HG02610 (cell line): ENCODE measurements at regions not wholly inside any gene's neighbourhood (a gene's known extent, or its start where the extent isn't known, plus 50 kb on each side); places are given as distances from the start of the nearest gene placed in this dataset.

ENCODE experiments used
- ATAC-seq: cut with Tn5 transposase; IDR thresholded peaks from one replicate; pipeline ENCODE4 v1.9.1; 2021; ENCODE audit warnings: mild to moderate bottlenecking, moderate library complexity; ENCODE audit not compliant: unreplicated experiment

DNA sequence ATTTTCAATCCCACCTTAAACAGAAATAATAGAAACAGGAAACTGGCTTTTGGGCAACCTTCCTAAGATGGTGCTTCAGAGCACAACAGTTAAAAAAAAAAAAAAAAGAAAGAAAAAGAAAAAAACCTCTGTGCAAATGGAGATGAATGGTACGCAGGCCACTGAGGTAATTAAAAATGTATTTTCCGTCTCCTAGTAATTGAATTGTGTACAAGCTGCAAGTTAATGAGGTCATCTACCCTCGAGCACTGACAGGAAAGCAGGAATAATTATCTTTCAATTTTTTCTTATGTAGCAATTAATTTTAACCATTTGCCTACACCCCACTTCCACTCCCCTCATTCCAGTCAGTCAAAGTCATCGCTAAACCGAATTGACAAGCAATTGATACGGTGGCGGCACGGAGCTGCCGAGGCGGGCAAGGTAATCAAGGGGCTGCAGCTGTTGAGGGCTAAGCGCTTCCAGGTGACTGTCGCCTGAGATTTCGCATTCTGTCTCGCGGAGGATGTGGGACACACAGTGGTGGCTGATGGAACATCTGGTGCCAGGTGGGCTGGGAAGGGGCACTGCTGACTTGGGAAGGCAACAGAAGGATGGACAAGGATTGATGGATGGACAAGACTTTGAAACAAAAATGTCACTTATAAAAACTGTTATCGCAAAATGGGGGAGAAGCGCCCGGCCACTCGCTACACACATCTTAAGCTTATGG lies 109.4 kb downstream of the RCN1 start:
- no peak for ATAC-seq

DNA sequence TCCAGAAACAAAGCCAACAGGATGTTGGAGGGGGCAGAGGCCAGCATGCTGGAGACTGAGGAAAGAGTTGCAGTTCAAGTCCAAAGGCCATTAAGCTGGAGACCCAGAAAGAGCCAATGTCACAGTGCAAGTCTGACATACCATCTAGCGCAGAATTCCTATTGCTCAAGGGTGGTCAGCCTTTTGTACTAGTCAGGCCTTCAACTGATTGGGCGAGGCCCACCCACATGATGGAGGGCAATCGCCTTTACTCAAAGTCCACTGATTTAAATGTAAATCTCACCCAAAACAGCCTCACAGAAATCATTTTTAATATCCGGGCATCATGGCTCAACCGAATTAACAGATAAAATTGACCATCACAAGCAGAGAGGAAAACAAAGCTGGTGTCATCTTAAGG lies 113.9 kb downstream of the RCN1 start:
- no peak for ATAC-seq

DNA sequence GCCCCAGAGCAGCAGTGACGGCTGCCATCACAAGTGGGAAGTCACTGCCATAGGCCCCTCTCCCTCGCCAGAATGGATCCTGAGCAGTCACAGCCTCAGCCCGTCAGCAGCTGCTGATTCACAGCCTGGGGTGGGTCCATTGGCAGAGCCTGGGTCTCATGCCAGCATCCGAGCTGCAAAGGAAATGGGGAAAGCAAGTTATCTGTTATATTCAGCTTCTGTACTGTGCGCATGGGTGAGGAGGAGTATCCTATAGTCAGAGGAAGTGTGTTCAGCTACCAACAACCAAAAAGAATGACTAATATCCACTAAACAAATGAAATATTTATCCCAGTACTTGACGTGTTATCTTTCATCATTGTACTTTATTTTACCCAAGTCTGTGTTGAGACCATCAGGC lies 119.7 kb downstream of the RCN1 start:
- ATAC-seq = no peak

DNA sequence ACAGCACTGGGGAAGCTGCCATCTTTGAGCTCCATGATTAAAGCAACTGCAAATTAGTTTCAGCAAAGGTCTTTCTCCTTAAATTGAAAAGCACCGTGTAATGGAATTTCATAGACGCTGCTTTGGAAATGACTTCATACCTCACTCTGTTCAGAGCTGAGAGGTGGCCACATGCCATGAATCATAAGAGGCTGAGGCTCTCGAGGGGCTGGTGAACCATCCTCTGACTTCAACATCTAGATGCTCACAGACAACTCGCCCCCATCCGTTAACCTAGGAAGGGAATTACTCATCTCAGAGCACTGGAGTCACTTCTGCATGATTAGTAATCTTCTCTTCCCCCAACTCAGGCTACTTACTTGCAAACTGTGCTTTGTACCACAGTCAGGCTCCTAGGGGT lies 122.3 kb downstream of the RCN1 start:
- ATAC-seq = peak; percentile 49

DNA sequence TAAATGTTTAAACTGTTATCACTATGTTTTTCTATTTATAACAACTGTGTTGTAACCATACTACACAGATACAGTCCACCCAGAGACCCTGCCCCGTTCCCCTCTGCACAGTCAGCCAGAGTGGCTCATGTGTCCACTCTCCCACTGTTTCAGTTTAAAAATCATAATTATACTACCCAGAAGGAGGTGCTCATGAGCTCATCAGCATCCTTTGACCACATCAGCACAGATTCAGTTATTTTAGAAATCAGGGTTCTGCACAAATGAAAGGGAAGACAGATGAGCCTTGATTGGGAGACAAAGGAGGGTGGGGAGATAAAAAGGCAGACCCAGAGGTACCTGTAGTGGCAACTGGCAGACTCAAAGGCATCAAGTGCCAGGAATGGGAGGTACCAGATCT lies 124.3 kb downstream of the RCN1 start:
- no peak for ATAC-seq

DNA sequence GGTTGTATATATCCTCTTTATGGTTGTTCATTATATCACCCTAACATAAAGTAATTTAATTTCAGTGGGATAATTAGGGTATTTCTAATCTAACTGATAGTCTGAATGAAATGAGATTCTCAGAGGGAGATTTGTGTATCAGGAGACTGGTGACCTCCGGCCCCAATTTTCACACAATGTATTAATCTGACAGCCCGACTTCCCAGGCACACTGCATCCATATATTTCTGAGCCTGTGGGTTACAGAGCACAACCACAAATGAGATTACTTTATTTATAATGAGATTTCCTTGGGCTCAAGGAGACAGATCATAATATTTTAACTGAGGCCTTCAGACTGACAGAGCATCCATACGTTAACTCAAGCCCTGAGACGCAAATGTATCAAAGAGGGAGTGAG lies 125.9 kb downstream of the RCN1 start:
- no peak for ATAC-seq

DNA sequence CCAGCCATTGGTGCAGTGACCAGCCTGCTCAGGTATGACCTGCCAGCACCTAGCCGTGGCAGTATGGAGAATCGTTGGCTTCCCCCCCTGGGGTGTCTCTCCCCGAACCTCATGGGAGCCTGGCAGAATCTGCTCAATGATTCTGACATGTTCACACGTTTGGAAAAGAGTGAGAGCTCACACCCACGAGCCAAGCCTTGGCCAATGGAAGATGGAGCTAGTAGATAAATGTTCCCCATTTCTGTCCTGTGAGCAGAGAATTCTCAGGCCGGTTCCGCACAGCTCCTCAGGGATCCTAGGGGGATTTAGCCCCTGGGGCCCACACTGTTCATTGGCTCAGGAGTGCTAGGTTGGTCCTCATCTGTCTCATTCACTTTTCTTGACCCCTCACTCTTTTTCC lies 128.4 kb downstream of the RCN1 start:
- no peak for ATAC-seq

DNA sequence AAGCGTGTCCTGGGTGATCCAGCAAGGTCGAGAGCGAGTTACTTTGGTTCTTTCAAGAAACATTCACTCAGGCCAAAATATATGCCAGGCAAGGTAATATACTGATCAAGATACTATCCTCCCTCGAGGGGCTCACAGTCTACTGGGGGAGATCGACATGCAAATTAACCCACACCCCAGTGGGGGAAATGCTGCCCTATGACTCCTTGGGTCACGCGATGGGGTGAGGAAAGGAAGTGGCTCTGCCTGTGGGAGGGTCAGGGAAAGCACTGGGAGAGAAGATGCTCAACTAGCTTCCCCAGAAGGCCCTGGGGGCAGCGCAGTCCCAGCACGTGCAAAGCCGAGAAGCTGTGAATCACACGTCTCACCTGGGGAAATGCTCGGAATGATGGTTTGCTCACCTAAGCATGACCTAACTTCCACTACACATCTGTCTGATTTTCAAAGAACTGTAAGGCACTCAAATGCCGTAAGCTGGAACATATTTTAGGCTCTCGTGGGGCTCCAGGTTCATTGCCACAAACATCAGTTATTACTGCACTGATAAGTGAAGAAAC lies 130.7 kb downstream of the RCN1 start:
- ATAC-seq = no peak

DNA sequence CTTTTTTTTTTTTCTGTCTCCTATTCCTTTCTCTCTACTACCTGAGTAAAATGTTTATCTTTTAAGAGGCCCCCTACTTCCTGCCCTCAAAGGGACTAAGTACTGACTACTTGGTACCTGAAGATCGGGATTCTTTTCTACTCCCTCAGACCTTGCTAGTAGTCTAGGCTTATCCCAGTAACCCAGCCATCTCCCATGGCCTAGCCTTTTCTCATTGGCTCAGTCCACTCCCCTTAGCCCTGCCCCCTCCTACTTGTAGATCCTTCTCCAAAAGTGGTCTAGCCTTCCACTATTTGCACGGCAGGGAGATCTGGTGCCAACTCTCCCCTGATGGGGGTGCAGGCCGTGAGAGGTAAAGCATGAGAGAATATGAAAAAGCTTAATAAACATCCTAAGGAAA lies 133.7 kb downstream of the RCN1 start:
- no peak for ATAC-seq

DNA sequence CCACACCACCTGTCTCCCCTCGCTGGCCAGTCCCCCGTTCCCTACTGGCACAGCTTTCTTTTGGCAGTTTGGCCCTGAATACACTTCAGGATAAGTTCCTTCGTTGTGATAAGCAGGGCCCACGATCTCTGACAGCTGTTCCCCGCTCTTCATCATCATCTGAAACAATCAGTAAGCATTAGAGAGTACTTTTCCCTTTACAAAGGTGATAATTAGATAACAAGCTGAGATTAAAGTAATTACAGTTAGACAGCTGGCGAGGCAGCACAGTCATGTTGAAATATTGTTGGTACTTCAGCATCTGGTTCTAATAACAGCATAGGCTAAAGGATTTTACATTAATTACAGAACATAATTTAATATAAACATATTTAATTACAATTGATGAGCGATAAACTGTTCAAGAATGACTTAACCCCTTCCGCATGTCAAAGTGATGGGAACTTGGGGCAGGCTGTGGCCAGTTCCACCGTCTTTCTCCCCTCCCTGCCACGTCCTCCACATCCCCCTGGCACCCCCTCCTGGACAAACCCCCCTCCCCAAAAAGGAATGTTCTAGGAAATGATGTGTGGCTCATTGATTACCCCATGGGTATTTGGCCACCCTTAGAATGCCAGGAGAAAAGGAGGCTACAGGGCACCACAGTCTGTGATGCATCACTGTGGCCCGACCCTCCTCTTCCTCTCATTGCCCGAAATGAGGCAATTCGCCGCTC lies 134.9 kb downstream of the RCN1 start:
- no peak for ATAC-seq

DNA sequence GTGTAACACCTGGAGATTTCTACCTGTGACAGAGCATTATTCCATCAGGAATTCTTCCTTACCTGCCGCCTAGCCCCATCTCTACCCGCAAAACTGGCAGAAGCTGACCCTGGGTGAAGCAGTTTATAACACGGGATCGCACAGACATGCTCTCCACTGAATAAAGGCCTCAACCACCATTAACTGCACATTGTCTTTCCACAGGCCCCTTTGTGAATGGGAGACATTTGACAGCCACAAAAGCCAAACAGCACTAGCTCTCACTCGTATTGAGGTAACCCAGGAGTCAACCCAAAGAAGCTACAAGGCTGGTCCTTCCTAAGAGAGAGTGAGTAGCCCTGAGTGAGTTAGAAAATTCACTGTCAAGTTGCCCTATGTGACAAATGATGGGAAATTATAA lies 135.6 kb downstream of the RCN1 start:
- ATAC-seq = no peak

DNA sequence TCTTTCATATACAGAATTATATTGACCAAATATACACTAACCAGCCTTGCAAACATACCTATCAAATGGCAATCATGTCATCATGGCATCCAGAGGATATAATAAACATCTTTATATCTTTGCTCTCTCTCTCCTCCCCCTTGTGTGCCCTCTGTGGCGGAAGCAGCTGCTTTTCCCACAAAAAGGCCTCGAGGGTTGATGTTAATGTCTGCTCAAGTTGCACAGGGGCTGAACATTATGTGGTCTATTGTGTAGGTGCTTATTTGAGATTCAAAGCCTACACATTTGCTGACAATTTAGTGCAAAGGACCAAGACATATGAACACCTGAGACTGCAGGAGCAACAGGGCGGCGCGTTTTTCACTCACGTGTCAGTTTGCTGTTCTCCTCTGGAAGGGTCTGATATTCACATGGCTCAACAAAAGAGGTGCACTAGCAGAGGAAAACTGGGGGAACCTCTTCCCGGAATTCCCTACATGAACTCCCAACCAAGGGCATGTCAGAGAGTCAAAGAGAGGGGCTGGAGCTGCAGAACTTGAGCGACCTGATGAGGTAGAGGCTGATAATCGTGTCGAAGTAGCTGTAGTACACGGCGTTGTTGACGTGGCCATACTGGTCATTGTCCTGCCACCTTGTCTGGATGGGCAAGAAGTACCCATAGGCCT lies 138.8 kb downstream of the RCN1 start:
- no peak for ATAC-seq

DNA sequence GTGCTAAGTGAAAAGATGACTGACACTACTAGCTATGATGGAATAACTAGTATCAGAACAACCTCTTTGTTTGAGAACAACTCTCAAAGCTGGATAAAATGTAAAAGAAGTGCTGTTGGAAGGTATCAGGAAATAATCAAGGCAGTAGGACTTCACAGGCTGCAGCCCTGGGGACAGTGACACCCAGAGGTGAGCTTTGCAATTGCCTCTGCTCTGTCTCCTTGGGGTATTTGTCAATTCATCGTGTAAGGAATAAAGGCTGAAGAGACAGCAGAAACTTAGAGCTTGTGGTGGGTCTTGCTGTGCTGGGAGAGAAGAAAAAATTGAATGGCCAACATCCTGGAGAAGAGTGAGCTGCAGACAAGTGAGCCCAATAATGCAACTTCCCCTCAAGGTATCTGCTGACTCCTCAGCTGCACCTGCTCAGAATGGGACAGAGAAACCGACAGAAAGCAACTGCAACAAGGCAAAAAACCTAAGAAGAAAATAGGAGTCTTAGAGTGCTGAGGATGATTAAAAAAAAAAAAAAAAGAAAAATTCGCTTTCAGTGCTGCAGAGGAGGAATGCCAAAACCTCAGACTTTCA lies 141.1 kb downstream of the RCN1 start:
- ATAC-seq = peak; percentile 71

DNA sequence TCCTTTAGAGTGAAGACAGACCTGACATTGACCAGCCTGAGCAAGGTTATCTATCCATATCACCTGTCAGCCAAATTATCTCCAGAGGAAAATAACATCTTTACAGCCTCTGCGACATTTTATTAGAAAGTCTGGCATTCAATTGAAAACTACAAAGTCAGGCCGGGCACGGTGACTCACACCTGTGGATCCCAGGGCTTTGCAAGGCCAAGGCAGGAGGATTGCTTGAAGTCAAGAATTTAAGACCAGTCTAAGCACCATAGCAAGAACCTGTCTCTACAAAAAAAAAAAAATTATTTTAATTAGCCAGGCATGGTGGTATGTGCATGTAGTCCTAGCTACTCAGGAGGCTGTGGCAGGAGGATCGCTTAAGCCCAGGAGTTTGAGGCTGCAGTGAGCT lies 141.6 kb downstream of the RCN1 start:
- no peak for ATAC-seq

DNA sequence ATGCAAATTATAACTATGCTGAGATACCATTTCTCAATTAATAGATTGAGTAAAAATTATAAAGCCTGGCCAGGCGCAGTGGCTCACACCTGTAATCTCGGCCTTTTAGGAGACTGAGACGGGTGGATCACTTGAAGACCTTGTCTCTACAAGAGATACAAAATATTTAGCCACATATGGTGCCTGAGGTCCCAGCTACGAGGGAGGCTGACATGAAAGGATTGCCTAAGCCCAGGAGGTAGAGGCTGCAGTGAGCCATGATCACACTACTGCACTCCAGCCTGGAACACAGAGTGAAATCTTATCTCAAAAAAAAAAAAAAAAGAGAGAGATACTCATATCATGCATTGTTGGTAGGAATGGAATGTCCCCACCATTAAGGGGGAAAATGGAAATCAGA lies 142.4 kb downstream of the RCN1 start:
- no peak for ATAC-seq

DNA sequence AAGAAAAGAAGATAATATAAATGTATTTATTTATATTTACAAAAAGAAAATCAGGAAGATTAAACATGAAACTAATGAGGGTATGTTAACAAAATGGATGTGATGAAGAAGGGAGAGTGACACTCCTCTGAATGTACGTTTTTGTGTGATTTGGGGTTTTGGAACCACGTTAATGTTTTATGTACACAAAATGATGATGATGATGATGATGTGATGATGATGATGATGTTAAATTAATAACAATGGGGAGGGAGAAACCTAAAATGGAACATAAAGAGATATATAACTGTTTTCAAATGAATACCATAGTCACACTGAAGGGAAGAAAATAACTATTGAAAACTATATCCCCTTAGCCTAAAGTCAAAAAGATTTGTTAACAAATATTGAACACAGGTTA lies 143.1 kb downstream of the RCN1 start:
- no peak for ATAC-seq

DNA sequence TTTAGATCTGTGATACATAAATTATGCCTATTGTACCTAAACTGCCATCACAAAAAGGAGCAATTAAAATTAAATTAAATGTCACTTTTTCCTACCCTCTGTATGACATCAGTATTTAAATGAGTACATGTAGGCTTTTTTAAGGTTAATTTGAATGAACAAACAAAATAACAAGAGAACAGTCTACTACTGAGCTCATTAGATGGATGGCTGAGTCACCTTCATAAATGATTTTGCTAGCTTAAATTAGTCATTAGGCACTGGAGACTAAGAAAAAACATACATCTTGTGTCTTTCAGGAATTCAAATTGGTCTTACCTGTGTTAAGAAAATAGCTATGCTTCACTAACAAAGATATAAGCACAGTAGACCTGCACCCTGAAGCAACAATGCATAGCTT lies 153.6 kb downstream of the RCN1 start:
- no peak for ATAC-seq

DNA sequence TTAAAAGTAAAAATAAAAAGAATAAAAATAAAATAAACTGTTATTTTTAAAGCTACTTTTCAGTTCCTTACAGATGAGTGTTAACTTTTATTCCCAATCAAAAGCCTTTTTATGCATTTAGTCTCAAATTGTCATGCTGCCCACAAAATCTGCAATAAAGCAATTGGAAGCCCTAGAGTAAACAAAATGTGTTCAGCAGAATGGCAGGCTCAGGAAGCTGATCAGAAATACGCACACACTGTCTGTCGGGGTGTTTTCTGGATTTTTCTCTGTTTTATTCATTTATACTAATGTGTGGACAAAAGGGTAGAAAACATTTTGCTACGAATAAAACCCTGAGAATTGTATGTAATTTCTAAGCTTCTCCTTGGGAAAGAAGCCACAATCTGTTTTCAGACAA lies 162.8 kb downstream of the RCN1 start:
- no peak for ATAC-seq

DNA sequence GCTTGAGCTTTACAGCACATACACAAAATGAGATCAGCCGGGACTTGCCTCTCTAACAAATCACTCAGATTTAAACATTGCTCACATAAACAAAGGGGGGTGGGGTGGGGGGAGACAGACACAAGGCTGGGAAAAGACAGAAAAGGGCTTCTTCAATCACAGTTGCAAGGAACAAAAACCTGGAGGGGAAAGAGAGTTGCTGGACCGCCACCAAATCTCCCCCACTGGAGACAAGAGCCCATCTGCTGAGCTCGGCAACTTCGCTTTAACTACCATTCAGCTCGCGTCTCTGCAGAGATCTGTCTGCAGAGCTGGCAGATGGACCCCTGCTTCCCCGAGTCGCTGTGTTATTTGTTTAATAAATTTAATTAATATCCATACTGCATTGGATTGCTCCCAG lies 165.0 kb downstream of the RCN1 start:
- no peak for ATAC-seq

DNA sequence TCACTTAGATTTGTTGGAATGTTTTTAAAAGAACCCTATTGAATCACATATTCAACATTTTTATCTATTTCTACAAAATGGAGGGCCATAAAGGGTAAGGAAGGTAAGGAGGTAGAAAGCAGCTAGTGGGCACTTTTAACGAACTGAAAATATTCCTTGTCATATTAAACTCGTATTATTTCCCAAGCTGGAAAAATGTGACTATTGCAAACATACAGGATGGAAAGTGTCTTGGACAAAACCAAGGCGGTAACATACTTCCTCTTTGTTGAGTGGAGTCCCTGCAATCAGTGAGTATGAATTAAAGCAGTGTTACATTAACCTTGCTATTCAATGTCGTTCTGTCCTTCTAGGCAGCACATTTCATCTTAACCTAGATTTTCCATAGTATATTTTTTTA lies 165.6 kb downstream of the RCN1 start:
- ATAC-seq = no peak

DNA sequence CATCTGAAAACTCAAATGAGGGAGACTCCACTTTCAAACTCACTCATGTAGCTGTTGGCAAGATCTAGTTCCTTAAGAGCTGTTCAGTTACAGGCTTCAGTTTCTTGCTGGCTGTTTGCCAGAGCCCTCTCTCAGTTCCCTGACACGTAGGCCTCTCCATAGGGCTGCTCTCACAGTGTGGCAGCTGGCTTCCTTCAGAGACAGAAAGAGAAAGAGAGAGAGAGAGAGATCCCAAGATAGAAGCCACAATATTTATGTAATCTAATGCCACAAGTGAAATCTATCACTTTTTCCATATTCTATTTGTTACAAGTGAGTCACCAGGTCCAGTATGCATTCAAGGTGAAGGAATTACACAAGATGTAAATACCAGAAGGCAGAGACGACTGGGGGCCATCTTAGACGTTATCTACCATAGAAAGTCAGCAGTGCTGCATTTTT lies 168.8 kb downstream of the RCN1 start:
- peak; percentile 94 for ATAC-seq

DNA sequence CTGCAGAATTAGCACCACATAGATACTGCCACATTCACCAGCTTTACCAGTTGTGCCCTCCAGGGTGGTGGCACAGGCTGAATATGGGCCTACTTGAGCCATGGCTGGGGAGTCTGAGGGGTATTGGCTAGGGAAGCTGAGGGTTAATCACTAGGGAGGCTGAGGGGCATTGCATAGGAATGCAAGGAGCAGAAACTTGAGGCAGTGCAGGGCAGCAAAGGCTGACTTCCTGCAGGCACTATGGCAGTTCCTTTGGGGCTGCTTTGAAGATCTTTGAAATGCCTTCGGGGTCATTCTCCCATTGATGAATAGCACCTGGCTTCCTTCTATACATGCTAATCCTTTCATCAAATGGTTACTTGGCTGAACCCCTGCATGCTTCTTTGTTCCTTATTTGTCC lies 171.5 kb downstream of the RCN1 start:
- no peak for ATAC-seq
